Stimulated activated CD8-positive, alpha-beta memory T cell treated with anti-CD3 and anti-CD28 coated beads, Interleukin-12 subunit alpha, Interleukin-12 subunit beta, amount 100 ng/mL, for 1 hour (primary cell): ENCODE measurements at regions not wholly inside any gene's neighbourhood (a gene's known extent, or its start where the extent isn't known, plus 50 kb on each side); places are given as distances from the start of the nearest gene placed in this dataset.

ENCODE experiments used
- DNase-seq: peaks from one replicate; pipeline ENCODE4 v3.0.0-alpha.2; 2020; ENCODE audit warnings: low read depth

GRCh38 chr3:170730071-170730812, 139.8 kb downstream of the RPL22L1 start:
- no peak for DNase-seq

- no peak for DNase-seq
Observed at GRCh38 chr3:170728181-170728580, 141.8 kb downstream of the RPL22L1 start.

- no peak for DNase-seq
Observed at GRCh38 chr3:170727754-170728153, 141.9 kb upstream of the SLC7A14 start.

GRCh38 chr3:170726976-170727661, 141.2 kb upstream of the SLC7A14 start:
- DNase-seq: no peak

GRCh38 chr3:170725285-170725731, 139.4 kb upstream of the SLC7A14 start:
- no peak for DNase-seq

GRCh38 chr3:170724599-170725280, 138.9 kb upstream of the SLC7A14 start:
- DNase-seq: no peak

- no peak for DNase-seq
Observed at GRCh38 chr3:170723241-170723640, 137.4 kb upstream of the SLC7A14 start.

GRCh38 chr3:170721563-170721962, 135.7 kb upstream of the SLC7A14 start:
- DNase-seq: no peak

- no peak for DNase-seq
Observed at GRCh38 chr3:170719300-170719699, 133.4 kb upstream of the SLC7A14 start.

- DNase-seq: no peak
Observed at GRCh38 chr3:170718848-170719247, 133.0 kb upstream of the SLC7A14 start.

- DNase-seq: no peak
Observed at GRCh38 chr3:170717410-170718402, 131.8 kb upstream of the SLC7A14 start.

GRCh38 chr3:170716172-170716805, 130.4 kb upstream of the SLC7A14 start:
- DNase-seq: no peak

- no peak for DNase-seq
Observed at GRCh38 chr3:170714562-170715535, 129.0 kb upstream of the SLC7A14 start.

- DNase-seq: no peak
Observed at GRCh38 chr3:170714122-170714521, 128.2 kb upstream of the SLC7A14 start.

- DNase-seq: no peak
Observed at GRCh38 chr3:170713653-170714052, 127.8 kb upstream of the SLC7A14 start.

GRCh38 chr3:170712798-170713197, 126.9 kb upstream of the SLC7A14 start:
- DNase-seq: no peak

GRCh38 chr3:170712336-170712735, 126.5 kb upstream of the SLC7A14 start:
- DNase-seq: no peak

- DNase-seq: no peak
Observed at GRCh38 chr3:170711786-170712185, 125.9 kb upstream of the SLC7A14 start.

GRCh38 chr3:170709046-170709445, 123.2 kb upstream of the SLC7A14 start:
- no peak for DNase-seq

GRCh38 chr3:170707899-170708298, 122.0 kb upstream of the SLC7A14 start:
- no peak for DNase-seq
